ENCODE measurements at regions not wholly inside any gene's neighbourhood (a gene's known extent, or its start where the extent isn't known, plus 50 kb on each side); places are given as distances from the start of the nearest gene placed in this dataset.
A peak's percentile ranks its signal among the peaks of the same experiment; 100 is the strongest.
"Not testable (repeated sequence)": the region's sequence is repeated elsewhere in the genome, so short reads cannot be mapped to it uniquely, and the experiment has no call there.

DNA sequence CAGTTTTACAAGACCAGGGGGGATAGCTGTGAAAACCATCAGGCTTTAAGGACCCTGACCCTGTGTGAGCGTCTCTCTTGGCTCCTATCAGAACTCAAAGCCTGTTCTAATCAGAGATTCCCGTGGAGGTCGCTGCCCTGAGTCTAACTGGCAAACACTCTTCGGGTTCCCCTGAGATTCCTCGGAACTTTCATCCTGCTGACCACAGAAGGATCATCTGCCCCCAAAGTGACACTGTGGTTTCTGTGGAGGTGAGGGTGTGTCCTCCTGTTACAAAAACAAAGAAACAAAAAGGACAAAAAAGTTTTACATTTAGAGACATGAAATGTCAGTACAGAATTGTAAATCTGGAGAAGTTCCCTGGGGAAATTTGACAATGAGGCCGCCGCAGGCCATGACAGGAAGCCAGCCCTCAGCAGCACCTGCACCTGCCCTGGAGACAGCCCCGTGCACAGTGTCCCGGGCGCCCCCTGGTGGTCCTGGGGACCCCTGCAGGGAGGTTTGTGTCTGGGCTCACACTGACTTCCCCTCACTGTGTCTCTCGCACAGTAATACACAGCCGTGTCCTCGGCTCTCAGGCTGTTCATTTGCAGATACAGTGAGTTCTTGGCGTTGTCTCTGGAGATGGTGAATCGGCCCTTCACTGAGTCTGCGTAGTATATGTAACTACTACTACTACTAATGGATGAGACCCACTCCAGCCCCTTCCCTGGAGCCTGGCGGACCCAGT, 708.3 kb downstream of the TMEM121 start:
- H3K4me3 ChIP-seq; H3K27ac ChIP-seq; H3K9me3 ChIP-seq; H3K4me1 ChIP-seq; POLR2A ChIA-PET; FAIRE-seq; DNase-seq (ENCODE audit: low read depth in 1 of 2, low spot score in 1 of 2); H3K4me2 ChIP-seq: not testable (repeated sequence)
- peak in 1 of 2 experiments; percentile 63; a peak in 3 of 6 replicates for ATAC-seq
- peak; percentile 33; the same call in 2 of the 3 replicates for TF ChIP-seq CTCF (IDR thresholded peaks at IDR 0.05)
- CTCF ChIA-PET = interaction anchor here (0.9 kb wide), 1 partner anchor 13 kb away, joined by 3 read pairs; no protein-coding TSS in a partner anchor
- WGBS (ENCODE audit: missing lambda C conversion rate) = 9% methylated on average over 15 of the region's 17 CpGs

DNA sequence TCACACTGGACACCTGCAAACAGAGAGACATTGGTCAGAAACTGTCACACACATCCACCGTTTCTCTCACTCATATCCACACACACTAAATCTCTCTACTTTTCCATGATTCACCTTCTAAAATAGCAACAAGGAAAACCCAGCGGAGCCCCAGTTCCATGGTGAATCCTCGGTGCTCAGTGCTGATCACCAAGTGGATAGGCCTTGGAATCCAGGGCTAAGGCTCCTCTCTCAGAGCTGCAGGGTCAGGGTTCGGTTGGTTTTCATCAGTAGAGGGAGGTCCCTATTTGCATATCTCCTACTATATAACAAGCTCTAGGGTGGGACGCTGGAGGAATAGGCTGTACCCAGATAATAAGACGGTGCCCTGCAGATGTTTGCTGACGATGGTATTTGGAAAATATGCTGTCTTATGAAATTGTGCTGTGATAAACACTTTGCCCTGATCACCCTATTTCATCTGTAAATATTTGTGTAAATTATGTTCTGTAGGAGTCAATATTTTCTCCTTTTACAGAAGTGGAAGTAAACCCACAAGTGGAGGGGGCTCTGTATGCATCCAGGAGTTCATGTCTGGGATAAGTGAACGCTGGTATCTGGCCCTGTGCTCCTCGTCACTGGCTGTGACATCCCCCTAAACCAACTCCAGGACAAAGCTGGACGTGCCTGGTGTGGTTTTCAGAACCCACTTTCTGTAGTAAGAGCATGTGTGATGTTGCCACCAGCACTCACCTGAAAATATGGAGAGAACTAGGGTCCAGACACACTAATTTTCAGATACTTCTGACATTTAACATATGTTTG, 709.2 kb downstream of the TMEM121 start:
- ATAC-seq = no peak
- DNase-seq (ENCODE audit: low read depth in 1 of 2, low spot score in 1 of 2) = no peak
- WGBS (ENCODE audit: missing lambda C conversion rate) = 7% methylated on average over 10 of the region's 10 CpGs
- no peaks in the 10 kb centered on the region for H3K9me3 ChIP-seq
- TF ChIP-seq MAFK (IDR thresholded peaks at IDR 0.05; ENCODE audit: partially characterized antibody) (no peak), POLR2A (IDR thresholded peaks at IDR 0.05; ENCODE audit: low read length) (no peak), HMGXB4 (CRISPR knock-in tag; IDR thresholded peaks at IDR 0.05; ENCODE audit: borderline replicate concordance) (no peak), HES2 (IDR thresholded peaks at IDR 0.05) (no peak), FOSL2 (IDR thresholded peaks at IDR 0.05) (no peak), FOSL2 (CRISPR knock-in tag; IDR thresholded peaks at IDR 0.05) (no peak), HOXA7 (CRISPR knock-in tag; IDR thresholded peaks at IDR 0.05) (no peak), HOXB13 (CRISPR knock-in tag; IDR thresholded peaks at IDR 0.05; ENCODE audit: low read depth) (no peak)
- no peak overlapping the region for H3K4me2 ChIP-seq
- no peak overlapping the region for H3K27ac ChIP-seq
- POLR2A ChIA-PET = no interaction called here
- no peak overlapping the region for H3K4me3 ChIP-seq
- H3K4me1 ChIP-seq = no peaks in the 10 kb centered on the region
- no peak for FAIRE-seq
- CTCF ChIA-PET = interaction anchor here (0.9 kb wide), 1 partner anchor 12 kb away, joined by 3 read pairs; no protein-coding TSS in a partner anchor

GRCh38 chr14:106248321-106249192, 722.2 kb downstream of the TMEM121 start:
- no peak overlapping the region for H3K4me2 ChIP-seq
- ChIA-PET CTCF (interaction anchor here (1.2 kb wide), 1 partner anchor 13 kb away, joined by 3 read pairs; no protein-coding TSS in a partner anchor), POLR2A (no interaction called here)
- no peak overlapping the region for H3K27ac ChIP-seq
- ATAC-seq = no peak
- FAIRE-seq = no peak
- no peaks in the 10 kb centered on the region for H3K4me1 ChIP-seq
- no peak overlapping the region for H3K4me3 ChIP-seq
- DNase-seq (ENCODE audit: low read depth in 1 of 2, low spot score in 1 of 2) = no peak
- TF ChIP-seq NPAS2 (CRISPR knock-in tag; IDR thresholded peaks at IDR 0.05; ENCODE audit: borderline replicate concordance) (no peak), ATOH8 (CRISPR knock-in tag; IDR thresholded peaks at IDR 0.05; ENCODE audit: low read depth) (no peak), RCOR1 (IDR thresholded peaks at IDR 0.05; ENCODE audit: low read depth, low read length) (no peak), ZSCAN20 (CRISPR knock-in tag; IDR thresholded peaks at IDR 0.05) (no peak)
- WGBS (ENCODE audit: missing lambda C conversion rate) = 3% methylated on average over 6 of the region's 6 CpGs
- H3K9me3 ChIP-seq = no peaks in the 10 kb centered on the region

- H3K27ac ChIP-seq; H3K9me3 ChIP-seq; H3K4me3 ChIP-seq; ATAC-seq; POLR2A ChIA-PET; FAIRE-seq; DNase-seq (ENCODE audit: low read depth in 1 of 2, low spot score in 1 of 2); CTCF ChIA-PET; H3K4me1 ChIP-seq; H3K4me2 ChIP-seq: not testable (repeated sequence)
- WGBS (ENCODE audit: missing lambda C conversion rate) = 8% methylated on average over 5 of the region's 5 CpGs
Observed at GRCh38 chr14:106253995-106254394, 727.6 kb downstream of the TMEM121 start.
